ENCODE measurements at regions not wholly inside any gene's neighbourhood (a gene's known extent, or its start where the extent isn't known, plus 50 kb on each side); places are given as distances from the start of the nearest gene placed in this dataset.
A peak's percentile ranks its signal among the peaks of the same experiment; 100 is the strongest.

DNA sequence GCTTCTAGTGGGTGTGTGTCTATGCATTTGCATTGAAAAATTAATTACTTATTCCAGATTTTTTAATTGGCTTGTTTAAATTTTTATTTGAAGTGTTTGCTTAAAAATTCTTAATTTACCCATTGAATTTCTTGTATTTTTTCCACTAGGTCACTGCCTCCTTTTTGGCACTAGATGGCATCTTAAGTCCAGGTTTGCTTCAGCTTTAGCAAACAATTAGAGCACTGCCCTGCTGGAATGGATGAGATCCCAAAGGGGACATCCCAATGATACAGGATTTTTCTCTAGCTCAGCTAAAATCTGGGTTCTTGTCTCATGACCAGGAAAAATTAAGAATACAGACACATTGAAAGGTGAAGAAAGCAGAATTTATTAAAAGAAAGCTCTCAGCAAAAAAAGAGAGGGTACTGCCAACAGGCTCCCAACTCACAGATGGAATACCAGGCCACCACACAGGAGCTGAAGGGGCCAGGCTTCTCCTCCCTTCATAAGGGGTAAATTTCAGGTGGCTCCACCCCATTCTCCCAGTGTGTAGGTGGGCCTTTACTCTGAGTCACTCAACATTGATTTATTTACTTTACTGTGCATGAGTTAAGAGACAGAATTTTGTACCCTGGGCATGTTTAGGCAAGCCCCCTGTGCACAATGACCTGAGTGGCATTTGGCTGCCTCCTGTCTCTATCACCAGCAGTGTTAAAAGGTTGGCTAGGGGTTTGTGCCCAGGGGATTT is 532.4 kb downstream of the ANXA1 start:
- Histone ChIP-seq H3K4me2 (ENCODE audit: low read depth, low read length) (no peak overlapping the region), H2AFZ (replicated peaks; ENCODE audit: low read length, poor library complexity) (peak overlapping the region; percentile 63), H3K14ac (replicated peaks; ENCODE audit: low read depth, low read length) (no peak overlapping the region), H3K4me1 (ENCODE audit: control insufficient read depth, insufficient read depth, low read length) (no peaks in the 10 kb centered on the region), H4K91ac (ENCODE audit: insufficient read depth, low read depth, low read length) (no peak overlapping the region), H3K56ac (ENCODE audit: extremely low read depth, insufficient read depth, low read length) (no peak overlapping the region), H3K18ac (ENCODE audit: low read depth, low read length) (no peak overlapping the region), H3K9me3 (ENCODE audit: control insufficient read depth, insufficient read depth, low read length) (peaks cover 4% of the 10 kb centered on the region; the same call in 1 of the 2 replicates), H3K4ac (ENCODE audit: low read depth, low read length) (no peak overlapping the region), H4K8ac (ENCODE audit: low read depth in 2 of 2, low read length in 2 of 2) (no peak overlapping the region), H3K36me3 (ENCODE audit: control insufficient read depth, insufficient read depth, low read length) (no peaks in the 10 kb centered on the region), H3K27ac (ENCODE audit: insufficient read depth, low read length) (no peak overlapping the region), H3K79me1 (ENCODE audit: low read depth in 1 of 2, low read length in 2 of 2) (no peaks in the 10 kb centered on the region), H2BK15ac (ENCODE audit: low read depth, low read length) (no peak overlapping the region), H2BK5ac (ENCODE audit: low read depth, low read length, poor library complexity, severe bottlenecking) (no peak overlapping the region), H2AK5ac (ENCODE audit: low read depth, low read length) (no peak overlapping the region), H2AK9ac (replicated peaks; ENCODE audit: low read depth, low read length, poor library complexity) (no peak overlapping the region), H4K5ac (ENCODE audit: low read depth, low read length) (no peak overlapping the region), H3K27me3 (ENCODE audit: control insufficient read depth, insufficient read depth, low read length) (no peaks in the 10 kb centered on the region), H3K4me3 (ENCODE audit: insufficient read depth, low read depth, low read length) (no peak overlapping the region), H2BK120ac (ENCODE audit: low read depth, low read length) (no peak overlapping the region), H4K20me1 (ENCODE audit: insufficient read depth, low read length) (no peaks in the 10 kb centered on the region), H2BK20ac (ENCODE audit: low read depth, low read length) (no peak overlapping the region), H3K9ac (ENCODE audit: low read depth, low read length) (no peak overlapping the region), H3K9me1 (ENCODE audit: insufficient read depth, low read length) (no peaks in the 10 kb centered on the region), H3K23ac (ENCODE audit: low read depth, low read length) (no peak overlapping the region)
- ATAC-seq (ENCODE audit: low read depth) (no peak), DNase-seq (no peak)
- dilution Hi-C loops (cut with HindIII; ENCODE audit: low sequenced_read_pairs, unreplicated experiment) (no loop called here), intact Hi-C loops (cut with micrococcal nuclease) (loop anchor here (5.0 to 10.0 kb wide), 2 partner anchors 231 to 888 kb away; no protein-coding TSS in a partner anchor), in situ Hi-C loops (cut with MboI; ENCODE audit: low sequenced_read_pairs) (no loop called here)
- peak; percentile 63 for TF ChIP-seq SMC3 (IDR thresholded peaks at IDR 0.05; ENCODE audit: low read depth, low read length)
- TF ChIP-seq CHD1 (IDR thresholded peaks at IDR 0.05; ENCODE audit: low read depth, low read length): no peak
- no peak for TF ChIP-seq ELK1 (IDR thresholded peaks at IDR 0.05; ENCODE audit: borderline replicate concordance, low read depth, low read length)
- no peak for TF ChIP-seq CEBPB (IDR thresholded peaks at IDR 0.05; ENCODE audit: low read depth, low read length)
- no peak for TF ChIP-seq USF2 (IDR thresholded peaks at IDR 0.05; ENCODE audit: low read depth, low read length)
- TF ChIP-seq BHLHE40 (IDR thresholded peaks at IDR 0.05; ENCODE audit: low read depth, low read length): no peak
- TF ChIP-seq FOS (IDR thresholded peaks at IDR 0.05; ENCODE audit: low read depth, low read length): no peak
- no peak for TF ChIP-seq RFX5 (IDR thresholded peaks at IDR 0.05; ENCODE audit: low read depth, low read length)
- no peak for TF ChIP-seq RCOR1 (IDR thresholded peaks at IDR 0.05; ENCODE audit: insufficient replicate concordance, low read length)
- TF ChIP-seq, protein P1, sequence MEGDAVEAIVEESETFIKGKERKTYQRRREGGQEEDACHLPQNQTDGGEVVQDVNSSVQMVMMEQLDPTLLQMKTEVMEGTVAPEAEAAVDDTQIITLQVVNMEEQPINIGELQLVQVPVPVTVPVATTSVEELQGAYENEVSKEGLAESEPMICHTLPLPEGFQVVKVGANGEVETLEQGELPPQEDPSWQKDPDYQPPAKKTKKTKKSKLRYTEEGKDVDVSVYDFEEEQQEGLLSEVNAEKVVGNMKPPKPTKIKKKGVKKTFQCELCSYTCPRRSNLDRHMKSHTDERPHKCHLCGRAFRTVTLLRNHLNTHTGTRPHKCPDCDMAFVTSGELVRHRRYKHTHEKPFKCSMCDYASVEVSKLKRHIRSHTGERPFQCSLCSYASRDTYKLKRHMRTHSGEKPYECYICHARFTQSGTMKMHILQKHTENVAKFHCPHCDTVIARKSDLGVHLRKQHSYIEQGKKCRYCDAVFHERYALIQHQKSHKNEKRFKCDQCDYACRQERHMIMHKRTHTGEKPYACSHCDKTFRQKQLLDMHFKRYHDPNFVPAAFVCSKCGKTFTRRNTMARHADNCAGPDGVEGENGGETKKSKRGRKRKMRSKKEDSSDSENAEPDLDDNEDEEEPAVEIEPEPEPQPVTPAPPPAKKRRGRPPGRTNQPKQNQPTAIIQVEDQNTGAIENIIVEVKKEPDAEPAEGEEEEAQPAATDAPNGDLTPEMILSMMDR (conservative IDR thresholded peaks at IDR 0.05; ENCODE audit: low read depth, low read length): peak; percentile 75
- no peak for TF ChIP-seq MAZ (IDR thresholded peaks at IDR 0.05; ENCODE audit: borderline replicate concordance, low read depth, low read length)
- TF ChIP-seq MAFK (IDR thresholded peaks at IDR 0.05; ENCODE audit: low read depth, low read length): no peak
- no peak for TF ChIP-seq POLR2A (IDR thresholded peaks at IDR 0.05; ENCODE audit: low read depth, low read length)
- TF ChIP-seq MXI1 (IDR thresholded peaks at IDR 0.05; ENCODE audit: borderline replicate concordance, low read depth, low read length): no peak
- peak; percentile 79 for TF ChIP-seq RAD21 (IDR thresholded peaks at IDR 0.05; ENCODE audit: low read length)
- no peak for TF ChIP-seq NFE2L2 (IDR thresholded peaks at IDR 0.05; ENCODE audit: low read depth, low read length)
- no TSS peak for BruUV-seq (replicated peaks)
- ChIA-PET POLR2A (ENCODE audit: unreplicated experiment) (no interaction called here), CTCF (no interaction called here)

Data from IMR-90 (cell line).